Trophoblast cell (in vitro differentiated cells and primary cell): ENCODE measurements at regions not wholly inside any gene's neighbourhood (a gene's known extent, or its start where the extent isn't known, plus 50 kb on each side); places are given as distances from the start of the nearest gene placed in this dataset.

ENCODE experiments used
- DNase-seq, 2 donors: peaks; one replicate each; pipeline ENCODE4 v3.0.0-alpha.2; 2016
- H2AFZ ChIP-seq: 2 replicates; pipeline ENCODE4 v1.6.1; 2013; ENCODE audit warnings: low read length, moderate library complexity, mild to moderate bottlenecking; ENCODE audit not compliant: insufficient read depth, poor library complexity
- H2AK5ac ChIP-seq: 2 replicates; pipeline ENCODE4 v1.6.1; 2013; ENCODE audit warnings: mild to moderate bottlenecking, low read length
- H2BK120ac ChIP-seq: 2 replicates; pipeline ENCODE4 v1.6.1; 2013; ENCODE audit warnings: low read length, mild to moderate bottlenecking, moderate library complexity; ENCODE audit not compliant: insufficient read depth, poor library complexity
- H2BK12ac ChIP-seq: 2 replicates; pipeline ENCODE4 v1.6.1; 2013; ENCODE audit warnings: mild to moderate bottlenecking, low read length, moderate library complexity
- H2BK5ac ChIP-seq: 2 replicates; pipeline ENCODE4 v1.6.1; 2013; ENCODE audit warnings: low read length, low read depth, moderate library complexity, mild to moderate bottlenecking; ENCODE audit not compliant: poor library complexity
- H3K14ac ChIP-seq: 2 replicates; pipeline ENCODE4 v1.6.1; 2013; ENCODE audit warnings: mild to moderate bottlenecking, low read length
- H3K18ac ChIP-seq: 2 replicates; pipeline ENCODE4 v1.6.1; 2013; ENCODE audit warnings: mild to moderate bottlenecking, low read length
- H3K23ac ChIP-seq: 2 replicates; pipeline ENCODE4 v1.6.1; 2013; ENCODE audit warnings: low read length
- H3K27ac ChIP-seq: 2 replicates; pipeline ENCODE4 v1.5.1; 2013; ENCODE audit warnings: low read depth, mild to moderate bottlenecking, inconsistent platforms, low read length, moderate library complexity
- H3K27me3 ChIP-seq: 2 replicates; pipeline ENCODE4 v1.6.1; 2013; ENCODE audit warnings: inconsistent platforms, mild to moderate bottlenecking, low read length, moderate library complexity; ENCODE audit not compliant: insufficient read depth
- H3K36me3 ChIP-seq, 2 experiments: 1 replicate in 1 of 2; 2 replicates in 1 of 2; pipeline ENCODE4 v1.6.1; 2013; ENCODE audit warnings: low read length in 2 of 2, mild to moderate bottlenecking in 2 of 2, moderate library complexity in 1 of 2; ENCODE audit not compliant: insufficient read depth in 2 of 2, control insufficient read depth in 1 of 2
- H3K4ac ChIP-seq: 2 replicates; pipeline ENCODE4 v1.6.1; 2013; ENCODE audit warnings: low read depth, mild to moderate bottlenecking, low read length, moderate library complexity
- H3K4me1 ChIP-seq, 2 experiments: 1 replicate in 1 of 2; 2 replicates in 1 of 2; pipeline ENCODE4 v1.6.1; 2013; ENCODE audit warnings: low read length in 2 of 2, mild to moderate bottlenecking in 2 of 2, moderate library complexity in 1 of 2; ENCODE audit not compliant: insufficient read depth in 2 of 2, control insufficient read depth in 1 of 2
- H3K4me2 ChIP-seq: 2 replicates; pipeline ENCODE4 v1.6.1; 2013; ENCODE audit warnings: inconsistent platforms, mild to moderate bottlenecking, low read length, moderate library complexity
- H3K4me3 ChIP-seq: 2 replicates; pipeline ENCODE4 v1.5.1; 2013; ENCODE audit warnings: mild to moderate bottlenecking, low read depth, low read length, inconsistent platforms
- H3K79me1 ChIP-seq: one replicate; pipeline ENCODE4 v1.6.1; 2013; ENCODE audit warnings: low read length
- H3K79me2 ChIP-seq: 2 replicates; pipeline ENCODE4 v1.6.1; 2013; ENCODE audit warnings: low read length, mild to moderate bottlenecking; ENCODE audit not compliant: control insufficient read depth, insufficient read depth, poor library complexity
- H3K9ac ChIP-seq: 2 replicates; pipeline ENCODE4 v1.6.1; 2013; ENCODE audit warnings: mild to moderate bottlenecking, low read length
- H3K9me3 ChIP-seq: 2 replicates; pipeline ENCODE4 v1.6.1; 2013; ENCODE audit warnings: low read depth, mild to moderate bottlenecking, control low read depth, inconsistent platforms, low read length; ENCODE audit not compliant: insufficient read depth
- H4K12ac ChIP-seq: 2 replicates; pipeline ENCODE4 v1.6.1; 2013; ENCODE audit warnings: low read depth, mild to moderate bottlenecking, low read length, moderate library complexity
- H4K8ac ChIP-seq: 2 replicates; pipeline ENCODE4 v1.6.1; 2013; ENCODE audit warnings: low read depth, mild to moderate bottlenecking, low read length, moderate library complexity
- H4K91ac ChIP-seq: one replicate; pipeline ENCODE4 v1.6.1; 2013; ENCODE audit warnings: low read depth, mild to moderate bottlenecking, low read length, moderate library complexity
- WGBS: extraction: QIAGEN DNeasy Blood & Tissue Kit; methylation state at CpG from one replicate; pipeline ENCODE4 v1.1.7; 2013; ENCODE audit warnings: missing lambda C conversion rate; ENCODE audit not compliant: insufficient read length, insufficient coverage; ENCODE audit errors: extremely low coverage; 5-methylcytosine and 5-hydroxymethylcytosine counted together

DNA sequence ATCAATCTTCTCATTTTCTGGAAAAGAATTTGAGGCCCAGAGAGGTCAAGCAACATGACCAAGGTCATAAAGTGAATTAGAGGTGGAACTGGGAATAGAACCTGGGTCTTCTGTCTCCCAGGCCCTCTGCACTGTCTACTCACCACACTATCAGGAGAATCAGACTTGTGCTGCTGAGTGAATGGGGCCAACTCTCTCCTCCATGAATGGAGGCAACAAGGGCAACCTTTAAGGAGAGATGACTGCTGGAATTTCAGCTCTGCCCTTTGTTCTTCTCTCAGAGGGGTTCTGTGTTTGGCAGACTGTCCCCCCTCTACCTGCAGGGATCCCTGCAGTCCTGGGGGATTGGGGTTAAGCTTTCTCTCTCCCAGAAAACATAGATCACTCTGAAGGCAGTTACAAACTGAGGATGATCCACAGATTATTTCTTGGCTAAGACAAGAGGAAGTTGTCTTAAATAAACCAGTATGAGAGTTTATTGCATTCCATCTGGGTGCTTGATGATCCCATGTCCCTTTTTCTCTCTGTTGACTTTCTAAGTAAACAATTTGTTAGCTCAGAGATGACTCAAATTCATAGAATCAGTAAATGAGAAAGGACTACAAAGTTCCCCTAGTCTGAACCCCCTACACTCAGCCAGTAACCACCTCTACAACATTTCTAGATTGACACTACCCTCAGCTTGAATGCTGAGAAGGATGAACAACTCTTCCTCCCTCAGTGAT, 99.0 kb upstream of the LIPC start:
- H3K4me3 ChIP-seq: no peak overlapping the region
- H2AFZ ChIP-seq: no peak overlapping the region
- peak overlapping the region; percentile 47 for H3K14ac ChIP-seq
- no peaks in the 10 kb centered on the region for H3K79me2 ChIP-seq
- H2AK5ac ChIP-seq: peak overlapping the region; percentile 1
- H2BK5ac ChIP-seq: peak overlapping the region; percentile 97
- H4K8ac ChIP-seq: peak overlapping the region; percentile 34
- no peaks in the 10 kb centered on the region for H3K27me3 ChIP-seq
- H3K4ac ChIP-seq: peak overlapping the region; percentile 65
- H3K23ac ChIP-seq: no peak overlapping the region
- H4K12ac ChIP-seq: no peak overlapping the region
- peaks cover 20 to 25% of the 10 kb centered on the region in 2 experiments for H3K4me1 ChIP-seq
- DNase-seq: peak in 1 of 2 donors; percentile 14
- peak overlapping the region; percentile 7 for H3K4me2 ChIP-seq
- H3K18ac ChIP-seq: peak overlapping the region; percentile 50
- H3K27ac ChIP-seq: peak overlapping the region; percentile 89
- no peak overlapping the region for H3K9ac ChIP-seq
- peak overlapping the region; percentile 97 for H2BK120ac ChIP-seq
- peaks cover 31% of the 10 kb centered on the region for H3K79me1 ChIP-seq
- H2BK12ac ChIP-seq: peak overlapping the region; percentile 90
- peaks cover 3% of the 10 kb centered on the region for H3K9me3 ChIP-seq
- H3K36me3 ChIP-seq: peaks cover 0 to 3% of the 10 kb centered on the region in 2 experiments
- peak overlapping the region; percentile 90 for H4K91ac ChIP-seq

DNA sequence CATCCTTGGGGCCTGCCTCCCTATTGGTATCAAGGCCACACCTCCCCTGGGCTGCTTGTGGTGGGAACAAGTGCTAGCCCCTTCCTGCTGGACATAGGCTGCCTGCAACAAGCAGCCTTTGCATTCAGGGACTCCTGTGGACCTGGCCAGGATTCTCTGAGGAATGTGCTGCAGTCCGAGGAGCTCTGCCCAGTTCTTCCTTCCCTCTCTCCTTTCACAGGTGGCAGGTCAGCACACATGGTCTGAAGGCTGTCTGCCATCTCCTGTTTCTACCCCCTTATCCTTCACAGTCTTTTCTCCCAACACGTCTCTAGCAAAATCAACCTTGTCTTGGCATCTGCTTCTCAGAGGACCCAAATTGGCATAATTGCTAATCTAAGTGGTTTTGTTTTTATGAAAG, 97.0 kb upstream of the LIPC start:
- no CpG with 5 or more reads among the region's 2 CpGs for WGBS

DNA sequence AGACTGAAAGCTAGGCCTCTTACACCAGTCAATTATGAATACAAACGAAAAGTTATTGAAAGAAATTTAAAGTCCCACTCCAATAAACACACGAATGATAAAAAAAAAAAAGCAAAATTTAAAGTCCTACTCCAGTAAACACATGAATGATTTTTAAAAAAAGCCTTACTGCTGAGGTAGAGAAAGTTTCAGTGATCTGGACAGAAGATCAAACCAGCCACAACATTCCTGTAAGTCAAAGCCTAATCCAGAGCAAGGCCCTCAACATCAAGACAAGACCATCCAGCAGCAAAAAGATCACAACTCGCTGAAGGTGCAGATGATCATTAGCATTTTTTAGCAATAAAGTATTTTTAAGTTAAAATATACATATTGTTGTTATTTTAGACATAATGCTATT, 95.6 kb upstream of the LIPC start:
- Histone ChIP-seq H3K23ac (no peak overlapping the region), H2BK120ac (no peak overlapping the region), H2BK5ac (no peak overlapping the region), H3K18ac (no peak overlapping the region), H2AFZ (no peak overlapping the region), H3K9ac (no peak overlapping the region), H4K8ac (no peak overlapping the region), H3K36me3 (peaks cover 0 to 3% of the 10 kb centered on the region in 2 experiments), H2AK5ac (no peak overlapping the region), H4K91ac (no peak overlapping the region), H4K12ac (no peak overlapping the region), H2BK12ac (no peak overlapping the region), H3K79me1 (peaks cover 17% of the 10 kb centered on the region), H3K79me2 (no peaks in the 10 kb centered on the region), H3K14ac (no peak overlapping the region), H3K27me3 (no peaks in the 10 kb centered on the region), H3K4me2 (no peak overlapping the region), H3K4me1 (peaks cover 5 to 10% of the 10 kb centered on the region in 2 experiments), H3K27ac (no peak overlapping the region), H3K9me3 (peaks cover 3% of the 10 kb centered on the region), H3K4me3 (no peak overlapping the region), H3K4ac (no peak overlapping the region)
- DNase-seq: no peak
- WGBS: no CpG with 5 or more reads among the region's 3 CpGs

More for the DNA sequence above, 97.0 kb upstream of the LIPC start:
- Histone ChIP-seq H2BK5ac (no peak overlapping the region), H3K4me2 (no peak overlapping the region), H2AK5ac (no peak overlapping the region), H2AFZ (no peak overlapping the region), H3K27me3 (no peaks in the 10 kb centered on the region), H4K12ac (no peak overlapping the region), H3K4me1 (peaks cover 17 to 23% of the 10 kb centered on the region in 2 experiments), H3K4me3 (no peak overlapping the region), H2BK120ac (no peak overlapping the region), H4K8ac (no peak overlapping the region), H3K27ac (no peak overlapping the region), H3K18ac (no peak overlapping the region), H3K36me3 (peaks cover 0 to 3% of the 10 kb centered on the region in 2 experiments), H3K79me2 (no peaks in the 10 kb centered on the region), H3K23ac (no peak overlapping the region), H3K9me3 (peaks cover 3% of the 10 kb centered on the region), H3K79me1 (peaks cover 29% of the 10 kb centered on the region), H3K4ac (no peak overlapping the region), H3K14ac (no peak overlapping the region), H3K9ac (no peak overlapping the region), H4K91ac (no peak overlapping the region), H2BK12ac (peak overlapping the region; percentile 8)
- DNase-seq: no peak

DNA sequence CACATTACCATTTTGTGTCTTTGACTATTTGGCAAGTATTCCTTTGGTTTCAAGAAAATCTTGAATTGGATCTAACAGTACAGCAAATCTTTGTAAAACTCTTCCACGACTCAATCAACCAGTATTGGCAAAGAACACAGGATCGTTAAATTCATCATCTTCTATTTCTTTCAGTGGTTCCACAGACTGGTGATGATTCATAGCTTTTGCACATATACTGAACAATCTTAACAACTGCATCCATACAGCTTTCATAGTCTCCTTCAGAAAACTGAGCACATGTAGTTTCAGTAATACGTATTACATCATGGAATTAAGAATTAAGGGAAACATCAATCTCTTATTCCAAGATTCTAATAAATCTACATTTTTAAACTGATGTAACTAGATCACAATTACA, 91.6 kb upstream of the LIPC start:
- DNase-seq: no peak
- Histone ChIP-seq H3K4me2 (no peak overlapping the region), H4K91ac (no peak overlapping the region), H3K36me3 (no peaks in the 10 kb centered on the region), H3K79me2 (no peaks in the 10 kb centered on the region), H3K14ac (no peak overlapping the region), H4K12ac (no peak overlapping the region), H3K27me3 (no peaks in the 10 kb centered on the region), H3K27ac (no peak overlapping the region), H3K4ac (no peak overlapping the region), H2AK5ac (no peak overlapping the region), H3K79me1 (peaks cover 3% of the 10 kb centered on the region), H2AFZ (no peak overlapping the region), H2BK120ac (no peak overlapping the region), H4K8ac (no peak overlapping the region), H3K23ac (no peak overlapping the region), H3K9me3 (no peaks in the 10 kb centered on the region), H2BK5ac (no peak overlapping the region), H2BK12ac (no peak overlapping the region), H3K4me1 (peaks cover 2 to 5% of the 10 kb centered on the region in 2 experiments), H3K4me3 (no peak overlapping the region), H3K18ac (no peak overlapping the region), H3K9ac (no peak overlapping the region)
- no CpG with 5 or more reads among the region's 3 CpGs for WGBS
